HG03521 (cell line): ENCODE measurements at regions not wholly inside any gene's neighbourhood (a gene's known extent, or its start where the extent isn't known, plus 50 kb on each side); places are given as distances from the start of the nearest gene placed in this dataset.
"Not testable (repeated sequence)": the region's sequence is repeated elsewhere in the genome, so short reads cannot be mapped to it uniquely, and the experiment has no call there.

Experiments
- ATAC-seq: cut with Tn5 transposase; IDR thresholded peaks from one replicate; pipeline ENCODE4 v1.9.1; 2021; ENCODE audit warnings: mild to moderate bottlenecking, moderate library complexity; ENCODE audit not compliant: unreplicated experiment

GRCh38 chr3:182486463-182486862 is 306.8 kb upstream of the ATP11B start:
- no peak for ATAC-seq

GRCh38 chr3:182487143-182487542 is 306.2 kb upstream of the ATP11B start:
- ATAC-seq = no peak

GRCh38 chr3:182487611-182488010 is 305.7 kb upstream of the ATP11B start:
- no peak for ATAC-seq

- ATAC-seq = no peak
Observed at GRCh38 chr3:182490596-182491491, 302.5 kb upstream of the ATP11B start.

- no peak for ATAC-seq
Observed at GRCh38 chr3:182491577-182491976, 301.7 kb upstream of the ATP11B start.

- no peak for ATAC-seq
Observed at GRCh38 chr3:182492536-182492935, 300.8 kb upstream of the ATP11B start.

GRCh38 chr3:182500289-182500688 is 293.0 kb upstream of the ATP11B start:
- no peak for ATAC-seq

GRCh38 chr3:182501856-182502255 is 291.4 kb upstream of the ATP11B start:
- ATAC-seq = no peak

GRCh38 chr3:182503401-182503800 is 289.9 kb upstream of the ATP11B start:
- ATAC-seq = no peak

- ATAC-seq = no peak
Observed at GRCh38 chr3:182508919-182509711, 284.2 kb upstream of the ATP11B start.

GRCh38 chr3:182509844-182510460 is 283.4 kb upstream of the ATP11B start:
- no peak for ATAC-seq

GRCh38 chr3:182514236-182514964 is 278.9 kb upstream of the ATP11B start:
- no peak for ATAC-seq

- no peak for ATAC-seq
Observed at GRCh38 chr3:182516597-182517336, 276.5 kb upstream of the ATP11B start.

- ATAC-seq = no peak
Observed at GRCh38 chr3:182519569-182519968, 273.7 kb upstream of the ATP11B start.

GRCh38 chr3:182521339-182521738 is 272.0 kb upstream of the ATP11B start:
- ATAC-seq = no peak

GRCh38 chr3:182523424-182523823 is 269.9 kb upstream of the ATP11B start:
- not testable (repeated sequence) for ATAC-seq

- no peak for ATAC-seq
Observed at GRCh38 chr3:182523836-182524235, 269.5 kb upstream of the ATP11B start.

- no peak for ATAC-seq
Observed at GRCh38 chr3:182524711-182525401, 268.4 kb upstream of the ATP11B start.

- ATAC-seq = no peak
Observed at GRCh38 chr3:182525766-182526374, 267.4 kb upstream of the ATP11B start.
